Thoracic aorta (tissue), 2 donors: ENCODE measurements at regions not wholly inside any gene's neighbourhood (a gene's known extent, or its start where the extent isn't known, plus 50 kb on each side); places are given as distances from the start of the nearest gene placed in this dataset.

Source experiments
- ATAC-seq: fragments of 150-250 bp; one replicate; pipeline ENCODE4 v1.8.0; 2017; ENCODE audit warnings: low read depth; ENCODE audit not compliant: insufficient number of reproducible peaks, low FRiP score
- DNase-seq: peaks from one replicate; pipeline ENCODE4 v3.0.0-alpha.2; 2020; ENCODE audit warnings: low spot score
- H3K27ac ChIP-seq, 2 donors: fragments of 200-600 bp; sonication (generic); 1 replicate in 1 of 2; 2 replicates in 1 of 2; pipeline ENCODE4 v1.5.1; 2016; ENCODE audit warnings: mild to moderate bottlenecking in 2 of 2, moderate library complexity in 2 of 2
- H3K27me3 ChIP-seq: fragments of 200-600 bp; sonication (generic); replicated peaks from 2 replicates; pipeline ENCODE4 v1.6.0; 2016; ENCODE audit warnings: mild to moderate bottlenecking; ENCODE audit not compliant: insufficient read depth
- H3K36me3 ChIP-seq: fragments of 200-600 bp; sonication (generic); one replicate; pipeline ENCODE4 v1.5.1; 2016
- H3K4me1 ChIP-seq, 2 donors: fragments of 200-600 bp; sonication (generic); 1 replicate in 1 of 2; 2 replicates in 1 of 2; pipeline versions ENCODE4 v1.5.1 to v1.6.0; 2016; ENCODE audit warnings: low read depth in 2 of 2, mild to moderate bottlenecking in 1 of 2; ENCODE audit not compliant: control insufficient read depth in 1 of 2
- H3K4me3 ChIP-seq: fragments of 200-600 bp; sonication (generic); 2 replicates; pipeline ENCODE4 v1.5.1; 2016; ENCODE audit warnings: mild to moderate bottlenecking
- H3K9me3 ChIP-seq: fragments of 200-600 bp; sonication (generic); 2 replicates; pipeline ENCODE4 v1.5.1; 2016
- TF ChIP-seq, protein P1 (sequence below): fragments of 200-600 bp; sonication (generic); IDR thresholded peaks from one replicate; pipeline ENCODE4 v1.5.1; 2019; ENCODE audit warnings: antibody characterized with exemption

- H3K27ac ChIP-seq, result no peak overlapping the region
- no peaks in the 10 kb centered on the region for H3K36me3 ChIP-seq
- H3K4me1 ChIP-seq, result peaks cover 0 to 7% of the 10 kb centered on the region in 2 donors
- H3K4me3 ChIP-seq, result no peak overlapping the region
- DNase-seq, result no peak
- H3K9me3 ChIP-seq, result no peaks in the 10 kb centered on the region
- ATAC-seq, result no peak
- TF ChIP-seq, protein P1, sequence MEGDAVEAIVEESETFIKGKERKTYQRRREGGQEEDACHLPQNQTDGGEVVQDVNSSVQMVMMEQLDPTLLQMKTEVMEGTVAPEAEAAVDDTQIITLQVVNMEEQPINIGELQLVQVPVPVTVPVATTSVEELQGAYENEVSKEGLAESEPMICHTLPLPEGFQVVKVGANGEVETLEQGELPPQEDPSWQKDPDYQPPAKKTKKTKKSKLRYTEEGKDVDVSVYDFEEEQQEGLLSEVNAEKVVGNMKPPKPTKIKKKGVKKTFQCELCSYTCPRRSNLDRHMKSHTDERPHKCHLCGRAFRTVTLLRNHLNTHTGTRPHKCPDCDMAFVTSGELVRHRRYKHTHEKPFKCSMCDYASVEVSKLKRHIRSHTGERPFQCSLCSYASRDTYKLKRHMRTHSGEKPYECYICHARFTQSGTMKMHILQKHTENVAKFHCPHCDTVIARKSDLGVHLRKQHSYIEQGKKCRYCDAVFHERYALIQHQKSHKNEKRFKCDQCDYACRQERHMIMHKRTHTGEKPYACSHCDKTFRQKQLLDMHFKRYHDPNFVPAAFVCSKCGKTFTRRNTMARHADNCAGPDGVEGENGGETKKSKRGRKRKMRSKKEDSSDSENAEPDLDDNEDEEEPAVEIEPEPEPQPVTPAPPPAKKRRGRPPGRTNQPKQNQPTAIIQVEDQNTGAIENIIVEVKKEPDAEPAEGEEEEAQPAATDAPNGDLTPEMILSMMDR, result no peak
- no peaks in the 10 kb centered on the region for H3K27me3 ChIP-seq
Measured at GRCh38 chrX:69016293-69016941, 148.8 kb downstream of the PJA1 start.

DNA sequence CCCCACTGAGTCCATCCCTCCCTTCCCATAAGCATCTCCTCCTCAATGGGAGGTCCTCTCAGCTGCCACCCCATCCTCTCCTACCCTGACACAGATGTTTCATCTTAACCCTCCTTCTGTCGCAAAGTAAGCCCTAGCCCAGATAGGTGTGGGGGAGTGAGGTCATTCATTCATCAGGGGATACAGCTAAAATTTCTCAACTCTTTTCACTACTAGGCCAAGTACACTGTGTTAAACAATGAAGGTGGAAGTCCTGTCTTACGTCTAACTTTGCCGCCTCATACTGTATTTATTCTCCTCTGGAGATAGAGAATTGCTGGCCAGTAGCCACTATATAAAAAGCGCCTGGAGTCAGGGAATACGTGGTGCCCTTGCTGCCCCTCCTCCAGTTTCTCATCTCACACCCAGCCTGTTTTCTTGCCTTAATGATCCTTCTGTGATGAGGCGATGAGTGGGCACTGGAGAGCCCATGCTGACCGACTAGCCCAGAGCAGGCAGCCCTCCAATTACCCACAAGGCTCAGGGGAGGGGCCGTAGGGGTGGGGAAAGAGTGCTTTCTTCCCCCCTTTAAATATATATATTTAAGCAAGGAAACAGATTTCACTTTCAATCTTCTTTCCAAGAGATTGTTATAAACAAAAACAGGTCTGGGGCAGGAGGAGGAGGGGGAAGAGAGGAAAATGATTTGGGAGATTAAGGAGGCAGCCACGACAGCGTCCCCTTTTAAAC lies 149.5 kb downstream of the PJA1 start:
- ATAC-seq (no peak), DNase-seq (no peak)
- TF ChIP-seq, protein P1, result no peak
- Histone ChIP-seq H3K9me3 (no peaks in the 10 kb centered on the region), H3K4me3 (no peak overlapping the region), H3K4me1 (peaks cover 0 to 7% of the 10 kb centered on the region in 2 donors), H3K36me3 (no peaks in the 10 kb centered on the region), H3K27me3 (no peaks in the 10 kb centered on the region), H3K27ac (no peak overlapping the region)

GRCh38 chrX:69015156-69015555 lies 150.1 kb downstream of the PJA1 start:
- Histone ChIP-seq H3K36me3 (no peaks in the 10 kb centered on the region), H3K27ac (no peak overlapping the region), H3K9me3 (no peaks in the 10 kb centered on the region), H3K4me1 (peaks cover 0 to 7% of the 10 kb centered on the region in 2 donors), H3K27me3 (no peaks in the 10 kb centered on the region), H3K4me3 (no peak overlapping the region)
- no peak for ATAC-seq
- DNase-seq, result no peak
- TF ChIP-seq, protein P1, result no peak

GRCh38 chrX:69014200-69014599 lies 151.1 kb downstream of the PJA1 start:
- no peak overlapping the region for H3K4me3 ChIP-seq
- no peaks in the 10 kb centered on the region for H3K9me3 ChIP-seq
- H3K36me3 ChIP-seq, result no peaks in the 10 kb centered on the region
- DNase-seq, result no peak
- H3K27ac ChIP-seq, result no peak overlapping the region
- TF ChIP-seq, protein P1, result no peak
- no peak for ATAC-seq
- peaks cover 0 to 7% of the 10 kb centered on the region in 2 donors for H3K4me1 ChIP-seq
- no peaks in the 10 kb centered on the region for H3K27me3 ChIP-seq

- TF ChIP-seq, protein P1, result no peak
- Histone ChIP-seq H3K36me3 (no peaks in the 10 kb centered on the region), H3K27ac (no peak overlapping the region), H3K27me3 (no peaks in the 10 kb centered on the region), H3K9me3 (no peaks in the 10 kb centered on the region), H3K4me1 (no peaks in the 10 kb centered on the region), H3K4me3 (no peak overlapping the region)
- DNase-seq (no peak), ATAC-seq (no peak)
Measured at GRCh38 chrX:69010339-69010738, 154.9 kb downstream of the PJA1 start.
